H1 (cell line): ENCODE measurements at regions not wholly inside any gene's neighbourhood (a gene's known extent, or its start where the extent isn't known, plus 50 kb on each side); places are given as distances from the start of the nearest gene placed in this dataset.

Experiments
- CTCF ChIA-PET: fragments of 300-600 bp; sonication (Branson Sonifier 250); formaldehyde crosslinking; loops from one replicate; lab custom pipeline; 2021; ENCODE audit not compliant: partially characterized antibody; lab: Charles Lee
- POLR2A ChIA-PET: fragments of 300-600 bp; sonication (Branson Sonifier 250); formaldehyde crosslinking; loops from one replicate; lab custom pipeline; 2021; ENCODE audit warnings: inconsistent platforms; ENCODE audit not compliant: partially characterized antibody; lab: Charles Lee
- DNase-seq, 2 experiments: peaks; one replicate each; pipeline versions ENCODE4 v3.0.0 to v3.0.0-alpha.2; 2010 to 2022; ENCODE audit warnings: low spot score in 2 of 2, low read depth in 1 of 2, mixed read lengths in 1 of 2
- FAIRE-seq: peaks from 2 replicates; lab custom pipeline; 2011; peaks lifted over from hg19 to GRCh38; lab: Jason Lieb, UNC
- H2AFZ ChIP-seq: 2 replicates; pipeline ENCODE4 v1.8.1; 2012; ENCODE audit warnings: low read length, inconsistent platforms
- H2AK5ac ChIP-seq: 2 replicates; pipeline ENCODE4 v1.6.1; 2013; ENCODE audit warnings: low read depth, low read length
- H2BK120ac ChIP-seq: replicated peaks from 2 replicates; pipeline ENCODE3; 2013; ENCODE audit warnings: low read depth, low read length, inconsistent platforms
- H2BK12ac ChIP-seq: 2 replicates; pipeline ENCODE4 v1.6.1; 2013; ENCODE audit warnings: low read depth, low read length
- H2BK15ac ChIP-seq: 2 replicates; pipeline ENCODE4 v1.6.1; 2013; ENCODE audit warnings: low read length
- H2BK20ac ChIP-seq: 2 replicates; pipeline ENCODE4 v1.6.1; 2013; ENCODE audit warnings: low read length
- H2BK5ac ChIP-seq: 2 replicates; pipeline ENCODE4 v1.6.1; 2013; ENCODE audit warnings: low read depth, low read length
- H3K14ac ChIP-seq: 2 replicates; pipeline ENCODE4 v1.6.1; 2013; ENCODE audit warnings: inconsistent platforms; ENCODE audit not compliant: insufficient read length
- H3K18ac ChIP-seq: 2 replicates; pipeline ENCODE4 v1.6.1; 2013; ENCODE audit warnings: low read length; ENCODE audit errors: extremely low read depth
- H3K23ac ChIP-seq: 2 replicates; pipeline ENCODE4 v1.6.1; 2013; ENCODE audit warnings: inconsistent platforms; ENCODE audit not compliant: insufficient read length
- H3K23me2 ChIP-seq: 2 replicates; pipeline ENCODE4 v1.6.1; 2013; ENCODE audit warnings: low read depth, low read length
- H3K27ac ChIP-seq: 2 replicates; pipeline ENCODE4 v1.6.1; 2011; ENCODE audit warnings: low read depth, low read length, inconsistent platforms
- H3K27me3 ChIP-seq, 4 experiments: replicated peaks in 1 of 4; 1 replicate in 1 of 4; 2 replicates in 3 of 4; pipeline versions ENCODE4 v1.6.1 to v1.8.1; 2011 to 2013; ENCODE audit warnings: low read length in 3 of 4, mild to moderate bottlenecking in 3 of 4, inconsistent platforms in 2 of 4, mixed read lengths in 2 of 4, moderate library complexity in 1 of 4; ENCODE audit not compliant: control insufficient read depth in 3 of 4, insufficient read depth in 3 of 4; ENCODE audit errors: extremely low read depth in 1 of 4
- H3K36me3 ChIP-seq, 4 experiments: 2 replicates each; pipeline versions ENCODE4 v1.6.1 to v1.8.1; 2011 to 2013; ENCODE audit warnings: mild to moderate bottlenecking in 4 of 4, low read length in 3 of 4, moderate library complexity in 2 of 4, control low read depth in 1 of 4, inconsistent platforms in 1 of 4; ENCODE audit not compliant: insufficient read depth in 4 of 4, control insufficient read depth in 2 of 4
- H3K4ac ChIP-seq: replicated peaks from 2 replicates; pipeline ENCODE3; 2013; ENCODE audit warnings: low read length, low read depth, mixed read lengths, inconsistent platforms; ENCODE audit not compliant: insufficient read length
- H3K4me1 ChIP-seq, 4 experiments: replicated peaks in 1 of 4; 1 replicate in 1 of 4; 2 replicates in 3 of 4; pipeline versions ENCODE4 v1.6.1 to v1.8.1; 2011 to 2013; ENCODE audit warnings: low read length in 3 of 4, inconsistent platforms in 2 of 4, mixed read lengths in 1 of 4; ENCODE audit not compliant: insufficient read depth in 4 of 4, control insufficient read depth in 3 of 4
- H3K4me2 ChIP-seq, 2 experiments: 2 replicates each; pipeline versions ENCODE4 v1.6.1 to v1.8.1; 2011 to 2013; ENCODE audit warnings: low read depth in 2 of 2, low read length in 2 of 2, control low read depth in 1 of 2, inconsistent platforms in 1 of 2, mild to moderate bottlenecking in 1 of 2; ENCODE audit not compliant: insufficient read depth in 1 of 2
- H3K4me3 ChIP-seq, 4 experiments: fragments of 200-600, 300-600 bp in 1 of 4; sonication (generic), shearing (Covaris generic), sonication (Bioruptor Twin) in 1 of 4; 2 replicates each; pipeline versions ENCODE4 v1.5.1 to v1.8.1; 2011 to 2016; ENCODE audit warnings: low read length in 4 of 4, low read depth in 3 of 4, control low read depth in 2 of 4, inconsistent platforms in 2 of 4, mild to moderate bottlenecking in 2 of 4, mixed read lengths in 1 of 4, moderate library complexity in 1 of 4; ENCODE audit not compliant: insufficient read depth in 2 of 4; ENCODE audit errors: extremely low read depth in 1 of 4
- H3K56ac ChIP-seq: replicated peaks from 2 replicates; pipeline ENCODE3; 2013; ENCODE audit warnings: low read depth, mild to moderate bottlenecking, mixed read lengths, low read length, inconsistent platforms; ENCODE audit not compliant: insufficient read length
- H3K79me1 ChIP-seq: 2 replicates; pipeline ENCODE4 v1.6.1; 2013; ENCODE audit warnings: low read depth, low read length, control low read depth
- H3K79me2 ChIP-seq, 2 experiments: 2 replicates each; pipeline versions ENCODE4 v1.6.1 to v1.8.1; 2012 to 2013; ENCODE audit warnings: low read length in 2 of 2, mild to moderate bottlenecking in 2 of 2, inconsistent platforms in 1 of 2; ENCODE audit not compliant: insufficient read depth in 2 of 2, control insufficient read depth in 1 of 2
- H3K9ac ChIP-seq, 4 experiments: replicated peaks in 1 of 4; 1 replicate in 1 of 4; 2 replicates in 3 of 4; pipeline versions ENCODE4 v1.6.1 to v1.8.1; 2011 to 2013; ENCODE audit warnings: low read depth in 3 of 4, low read length in 3 of 4, control low read depth in 2 of 4, mild to moderate bottlenecking in 2 of 4, moderate library complexity in 2 of 4, inconsistent platforms in 1 of 4; ENCODE audit errors: extremely low read depth in 1 of 4
- H3K9me3 ChIP-seq, 2 experiments: 2 replicates each; pipeline versions ENCODE4 v1.6.1 to v1.8.1; 2012 to 2013; ENCODE audit warnings: mild to moderate bottlenecking in 2 of 2, moderate library complexity in 2 of 2, control low read depth in 1 of 2, inconsistent platforms in 1 of 2, low read depth in 1 of 2, low read length in 1 of 2, mixed read lengths in 1 of 2; ENCODE audit not compliant: insufficient read depth in 2 of 2
- H4K20me1 ChIP-seq, 2 experiments: replicated peaks in 1 of 2; 2 replicates each; pipeline versions ENCODE3 to v1.8.1; 2011 to 2013; ENCODE audit warnings: inconsistent platforms in 2 of 2, low read length in 2 of 2, mild to moderate bottlenecking in 1 of 2; ENCODE audit not compliant: insufficient read depth in 2 of 2, control insufficient read depth in 1 of 2
- H4K5ac ChIP-seq: 2 replicates; pipeline ENCODE4 v1.6.1; 2013; ENCODE audit warnings: low read length, low read depth, mixed read lengths, inconsistent platforms; ENCODE audit not compliant: insufficient read length
- H4K8ac ChIP-seq: 2 replicates; pipeline ENCODE4 v1.8.0; 2013; ENCODE audit warnings: mild to moderate bottlenecking, moderate library complexity, low read length, inconsistent platforms; ENCODE audit not compliant: insufficient read depth; ENCODE audit errors: extremely low read depth
- H4K91ac ChIP-seq: replicated peaks from 2 replicates; pipeline ENCODE3; 2013; ENCODE audit warnings: low read length, mixed read lengths, inconsistent platforms; ENCODE audit not compliant: insufficient read length
- GTF2F1 ChIP-seq: IDR thresholded peaks from 2 replicates; pipeline ENCODE4 v1.6.1; 2012; ENCODE audit warnings: low read depth, low read length, improper control_type of control experiment, borderline replicate concordance
- JUN ChIP-seq: IDR thresholded peaks from 2 replicates; pipeline ENCODE4 v1.6.1; 2011; ENCODE audit warnings: low read depth, mild to moderate bottlenecking, improper control_type of control experiment, low read length
- JUND ChIP-seq: IDR thresholded peaks from 2 replicates; pipeline ENCODE4 v1.6.1; 2011; ENCODE audit warnings: mild to moderate bottlenecking, improper control_type of control experiment, low read length
- KDM1A ChIP-seq: fragments of 200-600, 300-600 bp; sonication (generic); IDR thresholded peaks from 2 replicates; pipeline ENCODE4 v1.7.1; 2016; ENCODE audit warnings: mild to moderate bottlenecking, low read length, borderline replicate concordance
- KDM4A ChIP-seq: IDR thresholded peaks from one replicate; pipeline ENCODE4 v1.7.1; 2012; ENCODE audit warnings: low read depth, mild to moderate bottlenecking, moderate library complexity, low read length, inconsistent platforms; ENCODE audit not compliant: severe bottlenecking
- MAFK ChIP-seq: IDR thresholded peaks from 2 replicates; pipeline ENCODE4 v1.6.1; 2012; ENCODE audit warnings: low read depth, mild to moderate bottlenecking, improper control_type of control experiment, low read length
- SIX5 ChIP-seq: IDR thresholded peaks from 2 replicates; pipeline ENCODE4 v1.6.1; 2011; ENCODE audit warnings: mild to moderate bottlenecking, low read depth, low read length
- SP2 ChIP-seq: IDR thresholded peaks from 2 replicates; pipeline ENCODE4 v1.6.1; 2012; ENCODE audit warnings: mild to moderate bottlenecking, low read length, inconsistent platforms
- TBP ChIP-seq: IDR thresholded peaks from 2 replicates; pipeline ENCODE4 v1.6.1; 2011; ENCODE audit warnings: low read depth, low read length, improper control_type of control experiment
- YY1 ChIP-seq: IDR thresholded peaks from 2 replicates; pipeline ENCODE4 v1.6.1; 2011; ENCODE audit warnings: low read depth, mild to moderate bottlenecking, low read length
- WGBS, 2 experiments: shearing (Covaris generic) in 1 of 2; methylation state at CpG; one replicate each; pipeline versions ENCODE4 v1.1.6 to v1.1.7; 2013 to 2015; ENCODE audit warnings: low lambda C conversion rate in 2 of 2, mixed read lengths in 2 of 2, inconsistent platforms in 1 of 2, low coverage in 1 of 2, missing lambda C conversion rate in 1 of 2; ENCODE audit not compliant: insufficient replicate concordance in 2 of 2, insufficient coverage in 1 of 2, insufficient read length in 1 of 2; ENCODE audit errors: extremely low coverage in 1 of 2, missing lambda C conversion rate in 1 of 2; 5-methylcytosine and 5-hydroxymethylcytosine counted together
- TF ChIP-seq, protein P1 (sequence below): IDR thresholded peaks from 2 replicates; pipeline ENCODE4 v1.6.1; 2012; ENCODE audit warnings: low read length, inconsistent platforms
- TF ChIP-seq, protein P2 (sequence below): IDR thresholded peaks from 2 replicates; pipeline ENCODE4 v1.6.1; 2012; ENCODE audit warnings: inconsistent platforms

DNA sequence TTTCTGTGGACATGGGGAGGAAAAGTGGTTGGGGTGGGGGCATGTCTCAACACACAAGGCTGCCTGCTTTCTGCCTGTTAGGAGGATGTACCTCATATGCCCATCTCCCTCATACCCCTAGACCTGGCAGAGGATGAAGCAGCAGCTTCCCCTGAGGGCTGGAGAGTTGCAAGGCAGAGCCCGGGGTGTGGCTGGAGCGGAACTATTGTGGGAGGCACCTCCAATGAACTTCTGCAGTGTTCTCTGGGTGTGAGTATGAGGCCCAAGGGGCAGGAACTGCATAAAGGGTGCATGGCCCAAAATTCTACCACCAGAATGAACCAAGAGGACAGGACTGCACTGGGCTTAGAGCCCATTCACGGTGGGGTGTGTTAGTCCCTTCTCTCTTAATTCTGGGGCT lies 296.3 kb upstream of the SIX2 start:
- Histone ChIP-seq H4K91ac (no peak overlapping the region), H3K56ac (no peak overlapping the region), H3K18ac (no peak overlapping the region), H3K79me2 (no peaks in the 10 kb centered on the region), H3K23me2 (no peaks in the 10 kb centered on the region), H2BK5ac (no peak overlapping the region), H2BK20ac (no peak overlapping the region), H2AK5ac (no peak overlapping the region), H3K4me2 (no peak overlapping the region), H3K27me3 (no peaks in the 10 kb centered on the region; a peak in 1 of 7 replicates), H3K79me1 (no peaks in the 10 kb centered on the region), H3K9me3 (no peaks in the 10 kb centered on the region), H4K8ac (no peak overlapping the region), H2BK15ac (no peak overlapping the region), H3K14ac (no peak overlapping the region), H3K4me1 (peaks cover 0 to 2% (median 0%) of the 10 kb centered on the region in 4 experiments; a peak in 1 of 7 replicates), H2AFZ (no peak overlapping the region), H3K27ac (no peak overlapping the region), H2BK12ac (no peak overlapping the region), H4K20me1 (no peaks in the 10 kb centered on the region), H3K23ac (no peak overlapping the region), H3K36me3 (no peaks in the 10 kb centered on the region), H3K4ac (no peak overlapping the region), H3K9ac (no peak overlapping the region), H3K4me3 (no peak overlapping the region), H2BK120ac (no peak overlapping the region), H4K5ac (no peak overlapping the region)
- FAIRE-seq (no peak), DNase-seq (no peak)
- WGBS, 2 experiments = 89% methylated on average over 3 of the region's 3 CpGs; no CpG with 5 or more reads in 1 of the 2 experiments
- POLR2A ChIA-PET = no interaction called here
- CTCF ChIA-PET = interaction anchor here (0.6 kb wide), 1 partner anchor 137 kb away, joined by 3 read pairs; no protein-coding TSS in a partner anchor
- no peak for TF ChIP-seq YY1
- no peak for TF ChIP-seq MAFK
- no peak for TF ChIP-seq KDM4A
- TF ChIP-seq TBP = no peak
- TF ChIP-seq SP2 = no peak
- TF ChIP-seq KDM1A = no peak
- TF ChIP-seq JUND = no peak
- TF ChIP-seq, protein P1, sequence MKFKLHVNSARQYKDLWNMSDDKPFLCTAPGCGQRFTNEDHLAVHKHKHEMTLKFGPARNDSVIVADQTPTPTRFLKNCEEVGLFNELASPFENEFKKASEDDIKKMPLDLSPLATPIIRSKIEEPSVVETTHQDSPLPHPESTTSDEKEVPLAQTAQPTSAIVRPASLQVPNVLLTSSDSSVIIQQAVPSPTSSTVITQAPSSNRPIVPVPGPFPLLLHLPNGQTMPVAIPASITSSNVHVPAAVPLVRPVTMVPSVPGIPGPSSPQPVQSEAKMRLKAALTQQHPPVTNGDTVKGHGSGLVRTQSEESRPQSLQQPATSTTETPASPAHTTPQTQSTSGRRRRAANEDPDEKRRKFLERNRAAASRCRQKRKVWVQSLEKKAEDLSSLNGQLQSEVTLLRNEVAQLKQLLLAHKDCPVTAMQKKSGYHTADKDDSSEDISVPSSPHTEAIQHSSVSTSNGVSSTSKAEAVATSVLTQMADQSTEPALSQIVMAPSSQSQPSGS = no peak
- TF ChIP-seq GTF2F1 = no peak
- no peak for TF ChIP-seq SIX5
- TF ChIP-seq, protein P2, sequence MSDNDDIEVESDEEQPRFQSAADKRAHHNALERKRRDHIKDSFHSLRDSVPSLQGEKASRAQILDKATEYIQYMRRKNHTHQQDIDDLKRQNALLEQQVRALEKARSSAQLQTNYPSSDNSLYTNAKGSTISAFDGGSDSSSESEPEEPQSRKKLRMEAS = no peak
- no peak for TF ChIP-seq JUN
